ENCODE measurements at regions not wholly inside any gene's neighbourhood (a gene's known extent, or its start where the extent isn't known, plus 50 kb on each side); places are given as distances from the start of the nearest gene placed in this dataset.

- Histone ChIP-seq H2AK5ac (ENCODE audit: insufficient read length, low read length) (no peak overlapping the region), H2BK5ac (ENCODE audit: insufficient read length, low read length) (no peak overlapping the region), H3K23me2 (ENCODE audit: insufficient read length, low read depth, low read length, poor library complexity, severe bottlenecking) (no peaks in the 10 kb centered on the region), H2BK20ac (ENCODE audit: low read depth, low read length, poor library complexity, severe bottlenecking) (no peak overlapping the region), H3K4ac (ENCODE audit: low read depth, low read length) (no peak overlapping the region), H3K79me1 (ENCODE audit: insufficient read depth, low read depth, low read length, poor library complexity, severe bottlenecking) (no peaks in the 10 kb centered on the region), H3K4me2 (ENCODE audit: insufficient read depth, insufficient read length, low read length) (no peak overlapping the region), H2AFZ (ENCODE audit: low read length) (no peak overlapping the region), H3K56ac (ENCODE audit: insufficient read length, low read depth, low read length) (no peak overlapping the region), H3K18ac (ENCODE audit: insufficient read length, low read depth, low read length) (no peak overlapping the region), H3K23ac (ENCODE audit: insufficient read length, low read depth, low read length) (no peak overlapping the region), H3K79me2 (ENCODE audit: insufficient read depth, low read length) (no peaks in the 10 kb centered on the region), H4K5ac (ENCODE audit: insufficient read length, low read depth, low read length) (no peak overlapping the region), H3K4me1 (ENCODE audit: insufficient read depth, low read length) (no peaks in the 10 kb centered on the region), H4K91ac (ENCODE audit: insufficient read length, low read depth, low read length) (no peak overlapping the region), H3K27ac (ENCODE audit: insufficient read length, low read depth, low read length) (no peak overlapping the region), H3K9me3 (ENCODE audit: control insufficient read depth, low read depth, low read length) (no peaks in the 10 kb centered on the region), H3K9ac (ENCODE audit: extremely low read depth, insufficient read length, low read length) (no peak overlapping the region), H2BK120ac (ENCODE audit: low read depth, low read length, poor library complexity, severe bottlenecking) (no peak overlapping the region), H3K27me3 (ENCODE audit: insufficient read depth, low read length) (no peaks in the 10 kb centered on the region), H3K14ac (ENCODE audit: insufficient read depth, low read length) (no peak overlapping the region), H2BK12ac (ENCODE audit: insufficient read length, low read depth, low read length) (no peak overlapping the region), H4K8ac (replicated peaks; ENCODE audit: insufficient read length, low read depth, low read length) (no peak overlapping the region), H2BK15ac (ENCODE audit: low read depth, low read length) (no peak overlapping the region), H4K20me1 (ENCODE audit: control insufficient read depth, insufficient read depth, insufficient read length) (no peaks in the 10 kb centered on the region), H3T11ph (ENCODE audit: low read length) (no peak overlapping the region)
- no CpG with 5 or more reads among the region's 8 CpGs for WGBS (ENCODE audit: extremely low coverage, insufficient read length, low lambda C conversion rate)
- Mint-ChIP-seq H3K27me3 (ENCODE audit: low read depth) (no peaks in the 10 kb centered on the region; the same call in 1 of the 2 replicates), H3K4me3 (no peak overlapping the region), H3K36me3 (ENCODE audit: insufficient read depth in 1 of 3, low read depth in 3 of 3) (peaks cover 0 to 2% (median 0%) of the 10 kb centered on the region in 3 experiments; a peak in 2 of 7 replicates), H3K4me1 (peaks cover 7 to 9% of the 10 kb centered on the region in 2 experiments), H3K27ac (no peak overlapping the region), H3K9me3 (no peaks in the 10 kb centered on the region; a peak in 1 of 5 replicates)
- TF ChIP-seq, protein P1, sequence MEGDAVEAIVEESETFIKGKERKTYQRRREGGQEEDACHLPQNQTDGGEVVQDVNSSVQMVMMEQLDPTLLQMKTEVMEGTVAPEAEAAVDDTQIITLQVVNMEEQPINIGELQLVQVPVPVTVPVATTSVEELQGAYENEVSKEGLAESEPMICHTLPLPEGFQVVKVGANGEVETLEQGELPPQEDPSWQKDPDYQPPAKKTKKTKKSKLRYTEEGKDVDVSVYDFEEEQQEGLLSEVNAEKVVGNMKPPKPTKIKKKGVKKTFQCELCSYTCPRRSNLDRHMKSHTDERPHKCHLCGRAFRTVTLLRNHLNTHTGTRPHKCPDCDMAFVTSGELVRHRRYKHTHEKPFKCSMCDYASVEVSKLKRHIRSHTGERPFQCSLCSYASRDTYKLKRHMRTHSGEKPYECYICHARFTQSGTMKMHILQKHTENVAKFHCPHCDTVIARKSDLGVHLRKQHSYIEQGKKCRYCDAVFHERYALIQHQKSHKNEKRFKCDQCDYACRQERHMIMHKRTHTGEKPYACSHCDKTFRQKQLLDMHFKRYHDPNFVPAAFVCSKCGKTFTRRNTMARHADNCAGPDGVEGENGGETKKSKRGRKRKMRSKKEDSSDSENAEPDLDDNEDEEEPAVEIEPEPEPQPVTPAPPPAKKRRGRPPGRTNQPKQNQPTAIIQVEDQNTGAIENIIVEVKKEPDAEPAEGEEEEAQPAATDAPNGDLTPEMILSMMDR (conservative IDR thresholded peaks at IDR 0.05), result no peak
- no peak for DNase-seq
Measured at GRCh38 chr15:27619204-27619603, 479.9 kb downstream of the OCA2 start.
